ENCODE measurements at regions not wholly inside any gene's neighbourhood (a gene's known extent, or its start where the extent isn't known, plus 50 kb on each side); places are given as distances from the start of the nearest gene placed in this dataset.

DNA sequence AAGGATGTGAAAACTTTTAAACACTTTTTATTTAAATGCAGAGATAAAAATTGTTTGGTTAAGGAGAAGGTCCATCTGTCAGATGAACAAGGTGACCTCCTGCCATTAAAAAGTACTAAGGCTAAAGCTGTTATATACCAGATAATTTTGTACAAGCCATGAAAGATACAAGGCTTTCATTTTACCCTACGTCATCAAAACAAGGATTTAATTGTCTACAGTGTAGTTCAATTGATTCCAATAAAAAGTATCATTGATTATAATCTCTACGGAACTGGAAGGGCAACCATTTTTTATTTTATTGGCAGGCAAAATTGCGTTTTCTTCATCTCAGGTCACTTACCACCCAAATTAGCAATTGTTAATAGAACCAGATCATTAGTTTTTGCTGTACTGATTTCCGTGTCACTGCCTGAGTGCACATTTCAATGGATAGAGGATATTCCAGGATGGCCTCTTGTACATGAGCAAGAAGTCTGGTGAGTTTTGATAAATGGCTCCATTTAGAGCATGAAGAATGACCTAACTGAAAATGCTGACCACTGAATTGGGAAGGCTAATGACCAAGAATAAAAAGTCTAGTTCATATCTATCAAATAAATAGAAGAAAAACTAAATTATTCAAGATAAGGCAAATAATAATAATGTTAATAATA, 564.9 kb downstream of the JRKL start:
- Histone ChIP-seq H3K27me3 (ENCODE audit: control insufficient read depth, extremely low read depth, insufficient read depth, low read length) (no peaks in the 10 kb centered on the region), H3K36me3 (ENCODE audit: control insufficient read depth in 2 of 2, extremely low read depth in 1 of 2, insufficient read depth in 2 of 2, low read length in 2 of 2) (no peaks in the 10 kb centered on the region), H4K20me1 (ENCODE audit: control insufficient read depth, extremely low read depth, insufficient read depth, low read length) (no peaks in the 10 kb centered on the region), H3K79me2 (ENCODE audit: control insufficient read depth, insufficient read depth, low read length) (no peaks in the 10 kb centered on the region), H3K9me1 (ENCODE audit: control insufficient read depth, extremely low read depth, insufficient read depth, low read length) (no peaks in the 10 kb centered on the region), H3K27ac (ENCODE audit: control insufficient read depth, insufficient read depth, low read length) (no peak overlapping the region), H3K9me3 (ENCODE audit: control insufficient read depth, low read depth, low read length) (no peaks in the 10 kb centered on the region), H3K9ac (ENCODE audit: control insufficient read depth, extremely low read depth, insufficient read depth, low read length) (no peak overlapping the region), H3K4me1 (ENCODE audit: control insufficient read depth, extremely low read depth, insufficient read depth, low read length) (no peaks in the 10 kb centered on the region), H3K4me3 (ENCODE audit: control insufficient read depth in 2 of 3, extremely low read depth in 1 of 3, insufficient read depth in 2 of 3, low read depth in 1 of 3, low read length in 3 of 3) (no peak overlapping the region), H2AFZ (ENCODE audit: control insufficient read depth, low read length) (no peak overlapping the region), H3K4me2 (ENCODE audit: control insufficient read depth, extremely low read depth, insufficient read depth, low read depth, low read length) (no peak overlapping the region)
- TF ChIP-seq, protein P1, sequence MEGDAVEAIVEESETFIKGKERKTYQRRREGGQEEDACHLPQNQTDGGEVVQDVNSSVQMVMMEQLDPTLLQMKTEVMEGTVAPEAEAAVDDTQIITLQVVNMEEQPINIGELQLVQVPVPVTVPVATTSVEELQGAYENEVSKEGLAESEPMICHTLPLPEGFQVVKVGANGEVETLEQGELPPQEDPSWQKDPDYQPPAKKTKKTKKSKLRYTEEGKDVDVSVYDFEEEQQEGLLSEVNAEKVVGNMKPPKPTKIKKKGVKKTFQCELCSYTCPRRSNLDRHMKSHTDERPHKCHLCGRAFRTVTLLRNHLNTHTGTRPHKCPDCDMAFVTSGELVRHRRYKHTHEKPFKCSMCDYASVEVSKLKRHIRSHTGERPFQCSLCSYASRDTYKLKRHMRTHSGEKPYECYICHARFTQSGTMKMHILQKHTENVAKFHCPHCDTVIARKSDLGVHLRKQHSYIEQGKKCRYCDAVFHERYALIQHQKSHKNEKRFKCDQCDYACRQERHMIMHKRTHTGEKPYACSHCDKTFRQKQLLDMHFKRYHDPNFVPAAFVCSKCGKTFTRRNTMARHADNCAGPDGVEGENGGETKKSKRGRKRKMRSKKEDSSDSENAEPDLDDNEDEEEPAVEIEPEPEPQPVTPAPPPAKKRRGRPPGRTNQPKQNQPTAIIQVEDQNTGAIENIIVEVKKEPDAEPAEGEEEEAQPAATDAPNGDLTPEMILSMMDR (optimal IDR thresholded peaks at IDR 0.05 in 1 of 3, IDR thresholded peaks at IDR 0.05 in 1 of 3, conservative IDR thresholded peaks at IDR 0.05 in 1 of 3; ENCODE audit: extremely low read depth in 1 of 3, insufficient read depth in 2 of 3, low read length in 3 of 3): no peak
- TF ChIP-seq EZH2 (IDR thresholded peaks at IDR 0.05; ENCODE audit: low read length): no peak
- dilution Hi-C loops (cut with MboI; ENCODE audit: extremely low pct_ligation_motif_present, low sequenced_read_pairs): no loop called here
- FAIRE-seq (no peak), DNase-seq (ENCODE audit: low read depth, low spot score) (no peak)

GRCh38 chr11:96960476-96960875, 570.7 kb downstream of the JRKL start:
- H3K36me3 ChIP-seq (ENCODE audit: control insufficient read depth in 2 of 2, extremely low read depth in 1 of 2, insufficient read depth in 2 of 2, low read length in 2 of 2): no peaks in the 10 kb centered on the region
- H3K4me1 ChIP-seq (ENCODE audit: control insufficient read depth, extremely low read depth, insufficient read depth, low read length): no peaks in the 10 kb centered on the region
- no peaks in the 10 kb centered on the region for H3K27me3 ChIP-seq (ENCODE audit: control insufficient read depth, extremely low read depth, insufficient read depth, low read length)
- H2AFZ ChIP-seq (ENCODE audit: control insufficient read depth, low read length): no peak overlapping the region
- no peak overlapping the region for H3K27ac ChIP-seq (ENCODE audit: control insufficient read depth, insufficient read depth, low read length)
- no peaks in the 10 kb centered on the region for H4K20me1 ChIP-seq (ENCODE audit: control insufficient read depth, extremely low read depth, insufficient read depth, low read length)
- no peaks in the 10 kb centered on the region for H3K9me1 ChIP-seq (ENCODE audit: control insufficient read depth, extremely low read depth, insufficient read depth, low read length)
- no peaks in the 10 kb centered on the region for H3K9me3 ChIP-seq (ENCODE audit: control insufficient read depth, low read depth, low read length)
- no peak overlapping the region for H3K4me2 ChIP-seq (ENCODE audit: control insufficient read depth, extremely low read depth, insufficient read depth, low read depth, low read length)
- no peak for TF ChIP-seq EZH2 (IDR thresholded peaks at IDR 0.05; ENCODE audit: low read length)
- TF ChIP-seq, protein P1 (optimal IDR thresholded peaks at IDR 0.05 in 1 of 3, IDR thresholded peaks at IDR 0.05 in 1 of 3, conservative IDR thresholded peaks at IDR 0.05 in 1 of 3; ENCODE audit: extremely low read depth in 1 of 3, insufficient read depth in 2 of 3, low read length in 3 of 3): no peak
- no peak overlapping the region for H3K4me3 ChIP-seq (ENCODE audit: control insufficient read depth in 2 of 3, extremely low read depth in 1 of 3, insufficient read depth in 2 of 3, low read depth in 1 of 3, low read length in 3 of 3)
- no peaks in the 10 kb centered on the region for H3K79me2 ChIP-seq (ENCODE audit: control insufficient read depth, insufficient read depth, low read length)
- DNase-seq (ENCODE audit: low read depth, low spot score) (no peak), FAIRE-seq (no peak)
- H3K9ac ChIP-seq (ENCODE audit: control insufficient read depth, extremely low read depth, insufficient read depth, low read length): no peak overlapping the region
- dilution Hi-C loops (cut with MboI; ENCODE audit: extremely low pct_ligation_motif_present, low sequenced_read_pairs): no loop called here
